Stimulated activated CD8-positive, alpha-beta memory T cell treated with anti-CD3 and anti-CD28 coated beads, Interleukin-15, amount 100 ng/mL, for 48 hours (primary cell): ENCODE measurements at regions not wholly inside any gene's neighbourhood (a gene's known extent, or its start where the extent isn't known, plus 50 kb on each side); places are given as distances from the start of the nearest gene placed in this dataset.
"Not testable (repeated sequence)": the region's sequence is repeated elsewhere in the genome, so short reads cannot be mapped to it uniquely, and the experiment has no call there.

Source experiments
- DNase-seq, 2 donors: peaks; one replicate each; pipeline ENCODE4 v3.0.0-alpha.2; 2020; ENCODE audit warnings: low read depth in 2 of 2

GRCh38 chr15:60135961-60136360, 131.8 kb downstream of the FOXB1 start:
- DNase-seq: no peak

- no peak for DNase-seq
Observed at GRCh38 chr15:60137711-60138396, 133.7 kb downstream of the FOXB1 start.

- no peak for DNase-seq
Observed at GRCh38 chr15:60138397-60138968, 134.4 kb downstream of the FOXB1 start.

- no peak for DNase-seq
Observed at GRCh38 chr15:60152386-60152785, 148.3 kb downstream of the FOXB1 start.

- DNase-seq: no peak
Observed at GRCh38 chr15:60154764-60155325, 150.7 kb downstream of the FOXB1 start.

GRCh38 chr15:60155661-60156060, 151.6 kb downstream of the FOXB1 start:
- no peak for DNase-seq

- no peak for DNase-seq
Observed at GRCh38 chr15:60160909-60161308, 156.8 kb downstream of the FOXB1 start.

- DNase-seq: no peak
Observed at GRCh38 chr15:60161704-60162103, 157.6 kb downstream of the FOXB1 start.

GRCh38 chr15:60162251-60162967, 158.3 kb downstream of the FOXB1 start:
- no peak for DNase-seq

GRCh38 chr15:60162968-60163355, 158.9 kb downstream of the FOXB1 start:
- DNase-seq: no peak

GRCh38 chr15:60165111-60165510, 161.0 kb downstream of the FOXB1 start:
- DNase-seq: no peak

GRCh38 chr15:60172143-60172542, 168.0 kb downstream of the FOXB1 start:
- no peak for DNase-seq

GRCh38 chr15:60179786-60180391, 175.8 kb downstream of the FOXB1 start:
- DNase-seq: no peak

- not testable (repeated sequence) for DNase-seq
Observed at GRCh38 chr15:60181957-60182356, 177.8 kb downstream of the FOXB1 start.

GRCh38 chr15:60183366-60183765, 179.3 kb downstream of the FOXB1 start:
- DNase-seq: no peak

GRCh38 chr15:60184579-60184978, 180.5 kb downstream of the FOXB1 start:
- DNase-seq: no peak

- DNase-seq: no peak
Observed at GRCh38 chr15:60191016-60191415, 186.9 kb downstream of the FOXB1 start.

- DNase-seq: no peak
Observed at GRCh38 chr15:60191821-60192220, 187.7 kb downstream of the FOXB1 start.

GRCh38 chr15:60195611-60196010, 191.5 kb downstream of the FOXB1 start:
- no peak for DNase-seq

- DNase-seq: no peak
Observed at GRCh38 chr15:60204131-60204885, 193.5 kb downstream of the ANXA2 start.

GRCh38 chr15:60208709-60209108, 189.1 kb downstream of the ANXA2 start:
- DNase-seq: no peak

- no peak for DNase-seq
Observed at GRCh38 chr15:60212536-60212935, 185.2 kb downstream of the ANXA2 start.
